ENCODE measurements at regions not wholly inside any gene's neighbourhood (a gene's known extent, or its start where the extent isn't known, plus 50 kb on each side); places are given as distances from the start of the nearest gene placed in this dataset.

GRCh38 chr3:55292360-55292759 lies 194.7 kb downstream of the WNT5A start:
- Histone ChIP-seq H3K4me3 (no peak overlapping the region), H3K27me3 (no peaks in the 10 kb centered on the region), H3K27ac (no peak overlapping the region), H3K36me3 (no peaks in the 10 kb centered on the region), H3K4me1 (no peaks in the 10 kb centered on the region), H3K9me3 (no peaks in the 10 kb centered on the region)
- WGBS, 2 donors (ENCODE audit: low coverage in 1 of 2), result 57 to 63% methylated on average over 1 to 6 of the region's 9 CpGs
- TF ChIP-seq POLR2AphosphoS5 (IDR thresholded peaks at IDR 0.05), result no peak
- TF ChIP-seq EP300 (IDR thresholded peaks at IDR 0.05), result no peak
- TF ChIP-seq CTCF (IDR thresholded peaks at IDR 0.05), result no peak
- no peak for TF ChIP-seq POLR2A (IDR thresholded peaks at IDR 0.05)
- no peak for ATAC-seq

- H3K27ac ChIP-seq, result no peak overlapping the region
- TF ChIP-seq POLR2A (IDR thresholded peaks at IDR 0.05) (no peak), POLR2AphosphoS5 (IDR thresholded peaks at IDR 0.05) (no peak), EP300 (IDR thresholded peaks at IDR 0.05) (no peak), CTCF (IDR thresholded peaks at IDR 0.05) (no peak)
- no peaks in the 10 kb centered on the region for H3K9me3 ChIP-seq
- no peak overlapping the region for H3K4me3 ChIP-seq
- no peaks in the 10 kb centered on the region for H3K36me3 ChIP-seq
- H3K4me1 ChIP-seq, result no peaks in the 10 kb centered on the region
- H3K27me3 ChIP-seq, result no peaks in the 10 kb centered on the region
- no peak for ATAC-seq
Measured at GRCh38 chr3:55288657-55289056, 198.4 kb downstream of the WNT5A start.

GRCh38 chr3:55286693-55287092 lies 200.4 kb downstream of the WNT5A start:
- no peaks in the 10 kb centered on the region for H3K4me1 ChIP-seq
- H3K4me3 ChIP-seq, result no peak overlapping the region
- H3K27me3 ChIP-seq, result no peaks in the 10 kb centered on the region
- no peak overlapping the region for H3K27ac ChIP-seq
- H3K9me3 ChIP-seq, result no peaks in the 10 kb centered on the region
- no peak for ATAC-seq
- H3K36me3 ChIP-seq, result no peaks in the 10 kb centered on the region
- TF ChIP-seq CTCF (IDR thresholded peaks at IDR 0.05) (no peak), POLR2A (IDR thresholded peaks at IDR 0.05) (no peak), EP300 (IDR thresholded peaks at IDR 0.05) (no peak), POLR2AphosphoS5 (IDR thresholded peaks at IDR 0.05) (no peak)
- WGBS, 2 donors (ENCODE audit: low coverage in 1 of 2), result 0 to 14% methylated on average over 1 of the region's 1 CpG

GRCh38 chr3:55285156-55285555 lies 201.9 kb downstream of the WNT5A start:
- Histone ChIP-seq H3K36me3 (no peaks in the 10 kb centered on the region), H3K27me3 (no peaks in the 10 kb centered on the region), H3K4me3 (no peak overlapping the region), H3K4me1 (no peaks in the 10 kb centered on the region), H3K27ac (no peak overlapping the region), H3K9me3 (no peaks in the 10 kb centered on the region)
- TF ChIP-seq CTCF (IDR thresholded peaks at IDR 0.05) (no peak), POLR2A (IDR thresholded peaks at IDR 0.05) (no peak), EP300 (IDR thresholded peaks at IDR 0.05) (no peak), POLR2AphosphoS5 (IDR thresholded peaks at IDR 0.05) (no peak)
- WGBS, 2 donors (ENCODE audit: low coverage in 1 of 2), result 25 to 45% methylated on average over 2 of the region's 2 CpGs
- no peak for ATAC-seq

GRCh38 chr3:55283441-55283925 lies 203.6 kb downstream of the WNT5A start:
- Histone ChIP-seq H3K4me3 (no peak overlapping the region), H3K9me3 (no peaks in the 10 kb centered on the region), H3K27me3 (no peaks in the 10 kb centered on the region), H3K36me3 (no peaks in the 10 kb centered on the region), H3K27ac (no peak overlapping the region), H3K4me1 (no peaks in the 10 kb centered on the region)
- 60 to 73% methylated on average over 1 to 2 of the region's 2 CpGs for WGBS, 2 donors (ENCODE audit: low coverage in 1 of 2)
- TF ChIP-seq POLR2A (IDR thresholded peaks at IDR 0.05) (no peak), EP300 (IDR thresholded peaks at IDR 0.05) (no peak), CTCF (IDR thresholded peaks at IDR 0.05) (no peak), POLR2AphosphoS5 (IDR thresholded peaks at IDR 0.05) (no peak)
- no peak for ATAC-seq
